ENCODE measurements at regions not wholly inside any gene's neighbourhood (a gene's known extent, or its start where the extent isn't known, plus 50 kb on each side); places are given as distances from the start of the nearest gene placed in this dataset.

GRCh38 chrX:82134378-82134777 lies 932.5 kb downstream of the SH3BGRL start:
- no peak overlapping the region for H3K4me3 ChIP-seq
- no peaks in the 10 kb centered on the region for H3K27me3 ChIP-seq (replicated peaks in 1 of 2; ENCODE audit: control insufficient read depth in 2 of 2, insufficient read depth in 2 of 2, low read length in 1 of 2)
- H3K9me3 ChIP-seq (replicated peaks; ENCODE audit: control insufficient read depth, insufficient read depth, low read length): no peaks in the 10 kb centered on the region; the same call in 2 of the 3 replicates
- no peaks in the 10 kb centered on the region for H3K4me1 ChIP-seq (ENCODE audit: control insufficient read depth, insufficient read depth, low read length)
- ChIA-PET POLR2A (no interaction called here), SMC1A (ENCODE audit: uncharacterized antibody, unreplicated experiment) (no interaction called here), RAD21 (ENCODE audit: unreplicated experiment) (no interaction called here), CTCF (no interaction called here)
- no peak for DNase-seq (ENCODE audit: low read depth, low spot score)
- no peak overlapping the region for H3K27ac ChIP-seq (ENCODE audit: control insufficient read depth, insufficient read depth)
- no peak for ATAC-seq
- intact Hi-C loops (cut with micrococcal nuclease; ENCODE audit: unreplicated experiment) (no loop called here), in situ Hi-C loops (cut with MboI) (no loop called here)
- no peak overlapping the region for H2AFZ ChIP-seq (ENCODE audit: control insufficient read depth, low read depth, low read length)
- H3K9ac ChIP-seq (ENCODE audit: control insufficient read depth, insufficient read depth, low read length): no peak overlapping the region
- no peaks in the 10 kb centered on the region for H4K20me1 ChIP-seq (ENCODE audit: control insufficient read depth, insufficient read depth)
- no peak for TF ChIP-seq SP1 (IDR thresholded peaks at IDR 0.05; ENCODE audit: low read depth, low read length)
- no peak for FAIRE-seq
- no peaks in the 10 kb centered on the region for H3K79me2 ChIP-seq (ENCODE audit: control insufficient read depth, insufficient read depth, low read length)
- BruUV-seq (replicated peaks): no TSS peak
- no peaks in the 10 kb centered on the region for H3K36me3 ChIP-seq (ENCODE audit: control insufficient read depth in 2 of 2, insufficient read depth in 2 of 2, low read length in 1 of 2)
- H3K4me2 ChIP-seq (ENCODE audit: control insufficient read depth, insufficient read depth): no peak overlapping the region

DNA sequence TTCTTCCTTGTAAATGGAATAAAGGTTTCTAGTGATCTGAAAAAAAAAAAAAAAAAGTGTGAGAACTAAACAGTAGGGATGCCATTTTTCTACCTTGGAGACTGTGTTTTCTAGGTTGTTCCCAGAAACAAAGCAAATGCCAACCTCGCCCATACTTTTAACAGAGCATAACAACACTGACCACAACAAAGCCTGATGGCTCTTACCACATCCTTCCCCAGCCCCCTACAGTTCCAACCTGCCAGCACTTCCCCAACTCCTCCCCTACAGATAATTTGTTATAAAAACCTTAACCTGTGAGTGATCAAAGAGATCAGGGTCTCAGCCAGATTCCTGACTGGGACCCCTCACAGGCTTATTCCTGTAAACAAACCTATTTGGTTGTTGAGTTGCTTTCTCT lies 940.0 kb downstream of the SH3BGRL start:
- no peak for DNase-seq (ENCODE audit: low read depth, low spot score)

More for the DNA sequence above, 940.0 kb downstream of the SH3BGRL start:
- ChIA-PET CTCF (no interaction called here), SMC1A (ENCODE audit: uncharacterized antibody, unreplicated experiment) (no interaction called here), RAD21 (ENCODE audit: unreplicated experiment) (no interaction called here), POLR2A (no interaction called here)
- Histone ChIP-seq H3K27ac (ENCODE audit: control insufficient read depth, insufficient read depth) (no peak overlapping the region), H3K9ac (ENCODE audit: control insufficient read depth, insufficient read depth, low read length) (no peak overlapping the region), H3K27me3 (replicated peaks in 1 of 2; ENCODE audit: control insufficient read depth in 2 of 2, insufficient read depth in 2 of 2, low read length in 1 of 2) (no peaks in the 10 kb centered on the region), H4K20me1 (ENCODE audit: control insufficient read depth, insufficient read depth) (no peaks in the 10 kb centered on the region), H3K36me3 (ENCODE audit: control insufficient read depth in 2 of 2, insufficient read depth in 2 of 2, low read length in 1 of 2) (no peaks in the 10 kb centered on the region), H3K9me3 (replicated peaks; ENCODE audit: control insufficient read depth, insufficient read depth, low read length) (no peaks in the 10 kb centered on the region), H2AFZ (ENCODE audit: control insufficient read depth, low read depth, low read length) (no peak overlapping the region), H3K4me3 (no peak overlapping the region), H3K4me2 (ENCODE audit: control insufficient read depth, insufficient read depth) (no peak overlapping the region), H3K79me2 (ENCODE audit: control insufficient read depth, insufficient read depth, low read length) (no peaks in the 10 kb centered on the region), H3K4me1 (ENCODE audit: control insufficient read depth, insufficient read depth, low read length) (no peaks in the 10 kb centered on the region)
- TF ChIP-seq FOXM1 (IDR thresholded peaks at IDR 0.05; ENCODE audit: low read depth, low read length): no peak
- no peak for TF ChIP-seq YBX1 (IDR thresholded peaks at IDR 0.05)
- no peak for TF ChIP-seq SIX5 (IDR thresholded peaks at IDR 0.05; ENCODE audit: low read depth, low read length, severe bottlenecking)
- TF ChIP-seq POLR2A (IDR thresholded peaks at IDR 0.05; ENCODE audit: low read depth, low read length): no peak
- TF ChIP-seq CBFB (IDR thresholded peaks at IDR 0.05; ENCODE audit: low read depth): no peak
- no peak for TF ChIP-seq PML (IDR thresholded peaks at IDR 0.05; ENCODE audit: low read length)
- TF ChIP-seq, protein P1, sequence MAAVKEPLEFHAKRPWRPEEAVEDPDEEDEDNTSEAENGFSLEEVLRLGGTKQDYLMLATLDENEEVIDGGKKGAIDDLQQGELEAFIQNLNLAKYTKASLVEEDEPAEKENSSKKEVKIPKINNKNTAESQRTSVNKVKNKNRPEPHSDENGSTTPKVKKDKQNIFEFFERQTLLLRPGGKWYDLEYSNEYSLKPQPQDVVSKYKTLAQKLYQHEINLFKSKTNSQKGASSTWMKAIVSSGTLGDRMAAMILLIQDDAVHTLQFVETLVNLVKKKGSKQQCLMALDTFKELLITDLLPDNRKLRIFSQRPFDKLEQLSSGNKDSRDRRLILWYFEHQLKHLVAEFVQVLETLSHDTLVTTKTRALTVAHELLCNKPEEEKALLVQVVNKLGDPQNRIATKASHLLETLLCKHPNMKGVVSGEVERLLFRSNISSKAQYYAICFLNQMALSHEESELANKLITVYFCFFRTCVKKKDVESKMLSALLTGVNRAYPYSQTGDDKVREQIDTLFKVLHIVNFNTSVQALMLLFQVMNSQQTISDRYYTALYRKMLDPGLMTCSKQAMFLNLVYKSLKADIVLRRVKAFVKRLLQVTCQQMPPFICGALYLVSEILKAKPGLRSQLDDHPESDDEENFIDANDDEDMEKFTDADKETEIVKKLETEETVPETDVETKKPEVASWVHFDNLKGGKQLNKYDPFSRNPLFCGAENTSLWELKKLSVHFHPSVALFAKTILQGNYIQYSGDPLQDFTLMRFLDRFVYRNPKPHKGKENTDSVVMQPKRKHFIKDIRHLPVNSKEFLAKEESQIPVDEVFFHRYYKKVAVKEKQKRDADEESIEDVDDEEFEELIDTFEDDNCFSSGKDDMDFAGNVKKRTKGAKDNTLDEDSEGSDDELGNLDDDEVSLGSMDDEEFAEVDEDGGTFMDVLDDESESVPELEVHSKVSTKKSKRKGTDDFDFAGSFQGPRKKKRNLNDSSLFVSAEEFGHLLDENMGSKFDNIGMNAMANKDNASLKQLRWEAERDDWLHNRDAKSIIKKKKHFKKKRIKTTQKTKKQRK (IDR thresholded peaks at IDR 0.05; ENCODE audit: low read depth, low read length): no peak
- no peak for TF ChIP-seq TCF3 (IDR thresholded peaks at IDR 0.05; ENCODE audit: borderline replicate concordance, insufficient read depth, low read depth, low read length)
- no peak for TF ChIP-seq WRNIP1 (IDR thresholded peaks at IDR 0.05; ENCODE audit: borderline replicate concordance, low read depth, low read length)
- WGBS (ENCODE audit: insufficient coverage, insufficient replicate concordance, low lambda C conversion rate, missing lambda C conversion rate): 0% methylated on average over 1 of the region's 1 CpG
- intact Hi-C loops (cut with micrococcal nuclease; ENCODE audit: unreplicated experiment): no loop called here
- BruUV-seq (replicated peaks): no TSS peak
- in situ Hi-C loops (cut with MboI): no loop called here
- no peak for FAIRE-seq
- no peak for ATAC-seq

Measured in GM12878 (cell line).